HG02678 (cell line): ENCODE measurements at regions not wholly inside any gene's neighbourhood (a gene's known extent, or its start where the extent isn't known, plus 50 kb on each side); places are given as distances from the start of the nearest gene placed in this dataset.

Source experiments
- ATAC-seq: cut with Tn5 transposase; IDR thresholded peaks from one replicate; pipeline ENCODE4 v1.9.1; 2021; ENCODE audit warnings: mild to moderate bottlenecking, moderate library complexity; ENCODE audit not compliant: unreplicated experiment

DNA sequence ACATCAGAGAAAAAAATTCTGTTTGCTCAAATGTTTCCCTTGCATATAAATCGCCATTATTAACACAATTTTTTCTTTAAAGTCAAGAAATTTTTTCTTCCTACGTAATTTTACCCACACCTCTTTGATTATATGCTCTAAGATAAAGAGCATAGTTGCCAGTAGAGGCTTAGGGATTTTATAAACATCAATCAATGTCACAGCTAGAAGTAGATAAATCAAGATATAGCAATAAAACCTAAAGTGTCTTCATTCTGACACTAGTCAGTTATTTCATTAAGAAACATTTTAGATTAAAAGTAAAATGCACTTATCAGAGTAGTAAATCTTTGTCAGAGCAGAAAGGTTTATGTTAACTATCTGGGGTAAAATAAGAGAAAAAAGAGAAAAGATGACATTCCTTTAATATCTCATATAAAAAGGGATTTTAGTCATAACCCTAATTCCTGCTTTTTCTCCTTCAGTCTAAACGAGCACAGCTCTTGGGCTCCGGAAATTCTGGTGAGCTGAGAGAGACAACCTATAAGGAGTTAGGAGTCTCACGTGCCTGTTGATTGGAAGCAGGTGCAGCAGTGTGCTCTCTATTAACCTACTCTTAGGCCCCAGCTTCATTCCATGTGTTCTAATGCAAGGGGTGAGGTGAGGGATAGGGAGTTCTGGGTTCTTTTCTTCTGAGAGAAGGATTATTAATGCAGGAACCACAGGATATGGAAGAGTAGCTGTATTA, 172.4 kb upstream of the GULP1 start:
- ATAC-seq: no peak

- ATAC-seq: no peak
Measured at GRCh38 chr2:188122985-188123384, 168.7 kb upstream of the GULP1 start.

DNA sequence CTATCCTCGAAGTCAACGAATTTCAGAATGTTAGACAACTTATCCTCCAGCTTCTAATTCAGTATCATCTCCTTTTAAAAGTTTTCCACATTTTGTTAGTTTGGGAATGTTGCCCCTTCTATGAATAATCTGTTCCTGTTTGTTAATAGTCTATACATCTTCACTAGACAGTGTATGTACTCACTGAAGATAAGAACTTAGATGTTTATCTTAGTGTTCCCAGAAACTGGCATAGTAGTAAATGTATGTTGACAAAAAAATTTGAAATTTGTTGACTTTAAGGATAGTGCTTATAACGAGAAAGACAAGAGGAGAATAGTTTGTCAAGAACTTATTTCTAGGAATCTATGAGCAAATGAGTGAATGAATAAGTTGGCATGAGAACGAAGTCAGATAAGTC, 162.0 kb upstream of the GULP1 start:
- ATAC-seq: no peak

DNA sequence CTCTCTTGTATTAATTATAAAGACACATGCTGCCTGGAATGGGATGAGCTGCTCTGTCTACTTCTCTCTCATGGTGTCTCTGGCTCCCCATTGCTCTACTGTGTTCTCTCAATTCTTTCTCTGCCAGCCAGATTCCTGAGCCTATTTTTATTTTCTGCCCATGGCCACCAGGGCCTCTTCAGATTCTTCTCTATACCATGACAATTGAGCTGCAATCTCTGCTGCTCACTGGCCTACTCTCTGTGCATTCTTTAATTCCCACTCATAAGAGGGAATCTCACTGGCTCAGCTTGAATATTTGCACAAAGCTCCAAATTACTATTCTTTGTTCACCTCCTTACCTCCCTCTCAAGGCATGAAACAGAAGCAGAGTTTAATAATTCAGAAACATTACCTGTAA, 161.4 kb upstream of the GULP1 start:
- no peak for ATAC-seq

GRCh38 chr2:188131281-188131680, 160.4 kb upstream of the GULP1 start:
- ATAC-seq: no peak

GRCh38 chr2:188132385-188132784, 159.3 kb upstream of the GULP1 start:
- no peak for ATAC-seq

GRCh38 chr2:188134241-188134640, 157.4 kb upstream of the GULP1 start:
- no peak for ATAC-seq

- ATAC-seq: no peak
Measured at GRCh38 chr2:188138313-188138712, 153.4 kb upstream of the GULP1 start.

DNA sequence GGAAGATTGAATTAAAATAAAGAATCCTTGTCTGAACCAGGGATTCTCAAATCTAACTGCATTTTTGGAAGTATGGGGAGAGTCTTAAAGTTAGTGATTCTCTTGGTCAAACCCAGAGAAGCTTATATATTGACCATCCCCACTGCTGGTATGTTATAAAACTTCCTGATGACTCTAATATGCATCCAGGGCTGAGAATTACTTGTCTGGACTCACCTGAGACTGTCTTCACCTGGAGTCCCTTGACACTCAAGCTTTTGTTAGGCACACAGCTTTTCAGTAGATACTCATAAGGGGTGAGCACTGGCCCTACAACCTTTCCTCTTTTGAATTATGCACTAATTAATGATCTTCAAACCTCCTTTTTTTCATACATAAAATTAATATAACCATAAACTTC, 149.6 kb upstream of the GULP1 start:
- no peak for ATAC-seq

DNA sequence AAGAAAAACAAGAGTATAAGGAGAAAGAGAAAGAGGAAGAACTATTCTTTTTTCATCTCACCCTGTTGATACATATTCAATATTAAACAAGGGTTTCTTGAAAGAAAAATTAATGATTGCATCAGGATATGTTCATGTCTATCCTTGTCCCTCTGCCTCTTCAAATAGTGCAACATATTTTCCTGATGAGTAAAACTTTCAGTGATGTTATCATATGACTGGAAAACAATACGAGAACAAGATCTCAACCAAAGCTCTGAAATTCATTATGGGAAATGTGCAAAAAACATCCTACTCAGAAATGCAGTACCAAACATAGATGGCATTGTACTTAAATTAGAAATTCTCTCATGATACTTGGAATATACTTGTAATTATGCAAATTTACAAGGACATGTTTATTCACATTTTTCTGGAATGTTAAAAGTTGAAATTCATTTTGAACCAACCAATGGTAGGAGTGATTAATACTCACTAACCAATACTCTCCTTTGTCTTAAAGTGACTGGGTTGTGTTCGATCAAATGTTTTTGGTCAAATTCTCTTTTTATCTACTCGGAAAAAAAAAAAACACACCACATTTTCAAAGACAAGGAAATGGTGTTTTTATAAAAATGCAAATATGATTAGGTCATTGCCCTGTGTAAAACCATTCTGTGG, 148.9 kb upstream of the GULP1 start:
- ATAC-seq: no peak

GRCh38 chr2:188145885-188146284, 145.8 kb upstream of the GULP1 start:
- no peak for ATAC-seq

GRCh38 chr2:188146888-188147287, 144.8 kb upstream of the GULP1 start:
- no peak for ATAC-seq

DNA sequence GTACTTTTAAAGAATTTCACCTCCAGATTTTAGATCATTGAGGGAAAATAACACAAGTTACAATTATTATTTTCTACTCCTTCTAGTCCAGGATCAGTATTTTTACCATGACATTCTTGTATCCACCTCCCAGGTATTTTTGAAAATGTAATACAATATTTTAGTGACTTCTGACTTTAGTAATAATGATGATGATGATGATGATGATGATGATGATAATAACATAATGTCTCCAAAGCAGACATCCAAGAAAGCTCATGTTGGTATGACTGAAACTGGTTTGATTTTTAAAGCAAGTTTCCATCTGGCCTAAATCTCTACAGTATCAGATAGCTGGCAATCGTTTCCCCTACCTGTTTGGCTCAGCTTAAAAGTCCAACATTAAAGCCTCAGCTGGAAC, 140.0 kb upstream of the GULP1 start:
- ATAC-seq: no peak

DNA sequence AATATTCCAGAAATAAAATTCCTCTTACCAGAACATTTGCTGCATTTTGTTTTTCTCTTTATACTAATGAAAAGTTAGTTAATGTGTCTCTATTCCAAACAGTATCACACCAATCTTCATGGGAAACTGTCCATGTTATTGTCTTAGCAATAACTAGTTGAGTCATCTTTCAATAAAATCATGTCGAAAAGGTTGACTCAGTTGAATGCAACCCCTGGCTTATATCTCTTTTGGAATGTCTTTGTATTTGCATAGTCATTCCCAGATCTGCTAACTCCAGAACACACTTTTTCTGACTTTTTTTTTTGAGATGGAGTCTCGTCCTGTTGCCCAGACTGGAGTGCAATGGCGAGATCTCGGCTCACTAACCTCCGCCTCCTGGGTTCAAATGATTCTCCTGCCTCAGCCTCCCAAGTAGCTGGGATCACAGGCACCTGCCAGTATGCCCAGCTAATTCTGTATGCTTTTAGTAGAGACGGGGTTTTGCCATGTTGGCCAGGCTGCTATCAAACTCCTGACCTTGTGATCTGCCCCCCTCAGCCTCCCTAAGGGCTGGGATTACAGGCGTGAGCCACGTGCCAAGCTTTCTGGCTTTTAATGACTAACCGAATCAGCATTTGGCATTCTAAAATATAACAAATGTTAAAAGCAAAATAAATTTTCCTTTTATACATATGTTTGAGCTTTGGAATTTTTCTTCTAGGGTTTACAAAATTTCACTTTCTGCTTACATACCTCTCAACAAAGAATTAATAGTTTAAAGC, 133.2 kb upstream of the GULP1 start:
- no peak for ATAC-seq

DNA sequence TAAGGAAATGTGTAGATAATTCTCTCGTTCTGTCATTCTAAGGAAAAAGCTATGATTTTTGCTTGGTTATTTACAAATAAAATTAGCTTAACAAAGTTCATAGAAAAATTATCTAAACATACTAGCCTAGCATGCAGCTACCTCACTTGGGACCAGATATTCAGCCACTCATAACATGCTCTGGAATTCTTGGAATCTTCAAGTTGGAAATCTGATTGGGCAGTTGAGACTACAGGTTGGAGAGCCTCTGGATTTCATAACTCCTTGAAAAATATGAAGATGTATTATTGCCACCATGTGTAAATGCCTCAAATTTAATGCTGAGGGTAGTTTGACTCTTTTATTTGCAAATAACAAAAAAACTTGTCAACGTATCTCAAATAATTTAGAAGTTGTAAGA, 132.2 kb upstream of the GULP1 start:
- no peak for ATAC-seq

DNA sequence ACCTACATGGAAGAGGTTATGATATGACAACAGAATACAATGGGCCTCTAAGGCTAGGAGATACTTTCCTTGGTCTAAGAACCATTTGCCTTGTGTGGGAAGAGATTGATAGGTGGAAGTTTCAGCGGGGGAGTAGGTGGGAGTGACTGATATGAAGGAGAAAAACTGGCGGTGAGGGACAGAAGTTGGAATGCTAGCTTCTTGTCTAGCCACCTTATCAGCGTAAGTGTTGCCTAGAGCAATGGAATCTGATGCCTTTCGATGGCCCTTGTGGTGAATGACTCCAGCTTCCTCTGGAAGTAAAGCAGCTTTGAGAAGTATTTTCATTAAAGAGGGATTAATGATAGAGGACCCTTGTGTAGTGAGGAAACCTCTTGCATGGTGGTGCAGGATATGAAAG, 121.3 kb upstream of the GULP1 start:
- ATAC-seq: no peak

DNA sequence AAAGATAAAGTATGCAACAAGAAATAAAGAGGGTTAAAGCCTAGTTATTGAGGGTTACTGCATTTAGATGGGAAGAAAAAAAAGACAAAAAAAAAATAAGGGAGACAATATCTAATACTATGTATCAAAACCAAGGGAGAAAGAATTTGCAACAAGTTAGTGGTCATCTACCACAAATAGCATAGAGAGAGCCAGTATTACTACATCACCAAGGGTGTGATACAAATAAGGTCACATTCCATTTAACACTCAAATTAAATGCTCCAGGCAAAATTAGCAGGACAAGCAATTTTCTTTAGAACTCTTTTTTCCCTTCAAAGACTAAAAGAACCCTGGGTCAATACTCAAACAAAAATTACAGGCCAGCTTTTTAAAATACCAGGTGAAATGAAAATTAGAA, 115.1 kb upstream of the GULP1 start:
- no peak for ATAC-seq

DNA sequence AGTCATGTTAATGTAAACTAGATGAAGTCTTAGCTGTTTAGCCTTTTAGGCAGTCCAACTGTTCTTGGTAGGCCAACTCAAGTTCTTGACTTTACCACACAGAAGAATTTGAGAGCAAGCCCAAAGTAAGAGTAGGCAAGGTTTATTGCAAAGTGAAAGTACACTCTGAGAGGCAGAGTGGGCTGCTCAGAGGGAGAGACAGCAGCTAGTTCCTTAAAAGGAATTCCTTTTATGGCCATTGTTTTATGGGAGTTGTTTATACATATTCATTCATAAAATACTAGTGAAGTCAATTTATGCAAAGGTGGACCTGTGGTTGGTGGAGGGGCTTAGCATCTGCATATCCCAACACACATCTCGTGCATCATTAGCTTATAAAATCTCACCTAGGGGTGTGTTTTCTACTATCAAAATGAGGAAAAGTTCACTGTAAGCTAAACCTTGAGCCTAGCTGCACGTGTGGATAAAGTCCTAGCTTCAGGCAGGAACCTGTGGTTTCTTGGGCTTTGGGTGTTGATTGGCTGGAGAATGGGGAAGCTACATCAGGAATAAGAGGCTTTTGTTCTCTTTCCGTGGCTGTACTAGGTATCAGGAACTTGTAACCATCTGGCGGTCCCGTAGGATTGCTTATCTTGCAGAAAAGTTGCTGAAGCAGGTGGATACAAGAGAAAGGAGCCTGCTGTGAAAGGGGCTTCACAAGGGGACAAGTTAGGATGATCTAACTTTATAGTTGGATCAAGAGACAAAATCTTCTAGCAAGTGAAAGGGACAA, 110.4 kb upstream of the GULP1 start:
- ATAC-seq: no peak

GRCh38 chr2:188181884-188182283, 109.8 kb upstream of the GULP1 start:
- no peak for ATAC-seq

DNA sequence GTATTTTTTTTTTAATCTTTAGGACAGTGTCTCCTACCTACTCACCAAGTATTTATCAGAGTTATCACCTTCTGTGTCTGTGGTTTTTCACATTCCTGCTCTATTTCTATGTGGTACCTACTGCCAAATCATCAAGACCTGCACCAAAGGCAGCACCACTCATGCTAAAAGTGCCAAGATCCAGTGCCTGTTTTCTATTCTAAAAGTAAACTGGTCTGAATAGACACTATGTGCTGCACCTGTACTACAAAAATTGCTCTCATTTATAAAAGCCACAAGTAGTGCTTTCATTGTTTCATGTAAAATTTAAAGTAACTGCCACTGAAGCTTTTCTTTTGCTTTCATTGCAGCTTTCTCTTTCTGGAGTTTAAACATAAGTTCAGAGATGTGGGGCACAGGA, 103.9 kb upstream of the GULP1 start:
- ATAC-seq: no peak

DNA sequence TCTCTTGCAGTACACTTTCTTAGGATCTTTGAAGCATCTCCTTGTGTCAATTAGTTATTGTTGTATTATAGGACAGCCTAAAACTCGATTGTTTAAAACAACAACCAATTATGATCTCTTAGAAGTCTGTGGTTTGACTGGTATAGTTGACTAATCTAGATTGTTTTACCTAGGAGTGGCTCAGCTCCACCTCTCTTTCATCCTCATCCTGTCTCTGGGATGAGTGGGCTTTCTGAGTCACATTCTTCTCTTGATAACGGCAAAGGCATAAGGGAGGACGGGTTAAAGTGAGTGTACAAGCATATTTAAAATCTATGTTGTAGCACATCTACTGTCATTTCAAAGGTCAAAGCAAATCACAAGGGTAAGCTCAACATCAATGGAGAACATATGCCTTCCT, 102.3 kb upstream of the GULP1 start:
- no peak for ATAC-seq
